ENCODE measurements at regions not wholly inside any gene's neighbourhood (a gene's known extent, or its start where the extent isn't known, plus 50 kb on each side); places are given as distances from the start of the nearest gene placed in this dataset.
"Not testable (repeated sequence)": the region's sequence is repeated elsewhere in the genome, so short reads cannot be mapped to it uniquely, and the experiment has no call there.

DNA sequence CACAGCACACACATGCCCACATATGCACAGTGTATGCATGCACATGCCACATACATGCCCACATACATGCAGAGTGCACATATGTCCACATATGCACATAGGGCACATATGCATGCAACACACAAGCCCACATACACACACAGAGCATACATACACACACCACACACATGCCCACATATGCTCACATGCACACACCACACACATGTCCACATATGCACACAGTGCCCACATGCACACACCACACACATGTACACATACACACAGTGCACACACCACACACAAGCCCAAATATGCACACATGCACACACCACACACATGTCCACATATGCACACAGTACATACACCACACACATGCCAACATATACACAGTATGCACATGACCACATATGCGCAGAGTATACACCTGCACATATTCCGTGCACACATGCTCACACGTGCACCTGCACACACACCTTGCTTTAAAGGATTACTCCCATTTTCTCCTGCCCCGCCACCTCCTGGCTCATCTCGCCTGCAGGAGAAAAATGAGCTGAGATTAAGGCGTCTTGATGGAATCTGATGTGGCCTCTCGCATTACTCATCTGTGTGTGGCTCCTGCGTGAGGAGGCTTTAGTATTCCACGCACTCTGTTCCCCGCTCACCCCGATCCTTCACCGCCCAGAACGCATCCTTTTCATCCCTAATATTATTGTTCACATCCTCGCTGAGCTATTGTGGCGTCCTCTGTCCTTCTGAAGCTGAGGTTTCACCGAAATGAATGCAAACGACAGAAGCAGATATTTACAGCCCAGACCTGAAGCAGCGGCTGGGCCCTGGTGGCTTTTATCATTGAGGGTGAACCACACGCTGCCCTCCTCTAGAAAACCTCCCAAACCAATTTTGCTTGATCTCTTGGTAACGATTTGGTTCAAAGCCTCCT, 182.7 kb downstream of the OLFM1 start:
- DNase-seq (ENCODE audit: low spot score in 2 of 2) (no peak), FAIRE-seq (no peak)

DNA sequence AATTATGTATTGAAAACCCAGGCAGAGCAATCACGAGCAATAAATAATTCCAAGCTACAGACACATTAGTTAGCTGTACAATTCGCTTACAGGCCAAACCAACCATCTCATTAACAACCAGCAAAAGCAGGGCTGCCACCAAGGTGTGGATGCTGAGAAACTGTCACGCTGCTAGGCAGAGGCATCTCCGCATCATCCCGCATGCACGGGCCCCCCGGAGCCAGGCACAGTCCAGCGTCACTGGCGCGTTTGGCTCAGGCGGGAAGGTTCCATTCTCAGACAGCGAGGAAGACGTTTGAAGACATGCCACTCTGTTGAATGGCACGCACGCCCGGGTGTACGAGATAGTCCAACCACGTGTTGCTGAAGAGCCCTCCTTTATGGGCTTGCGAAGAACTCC, 184.0 kb downstream of the OLFM1 start:
- DNase-seq (ENCODE audit: low spot score in 2 of 2) (no peak), FAIRE-seq (no peak)

DNA sequence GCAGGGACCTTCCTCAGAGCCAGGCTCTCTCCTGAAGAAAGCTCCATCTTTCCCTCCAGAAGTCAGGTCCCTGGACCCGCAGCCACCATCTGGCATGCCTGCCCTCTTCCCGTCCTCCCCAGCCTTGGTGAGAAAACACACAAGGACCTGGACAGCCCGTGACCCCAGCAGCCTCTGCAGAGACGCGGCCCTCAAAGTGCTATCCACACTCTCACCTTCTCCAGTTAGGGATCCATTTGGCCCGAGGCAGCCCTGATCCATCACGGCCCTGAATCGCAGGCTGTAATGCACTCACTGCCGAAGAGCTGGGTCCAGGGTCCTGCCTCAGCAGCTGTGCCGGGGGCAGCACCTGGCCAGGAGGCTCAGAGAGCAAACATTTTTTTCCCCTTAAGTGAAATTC, 185.1 kb downstream of the OLFM1 start:
- DNase-seq (ENCODE audit: low spot score in 2 of 2) (no peak), FAIRE-seq (no peak)

DNA sequence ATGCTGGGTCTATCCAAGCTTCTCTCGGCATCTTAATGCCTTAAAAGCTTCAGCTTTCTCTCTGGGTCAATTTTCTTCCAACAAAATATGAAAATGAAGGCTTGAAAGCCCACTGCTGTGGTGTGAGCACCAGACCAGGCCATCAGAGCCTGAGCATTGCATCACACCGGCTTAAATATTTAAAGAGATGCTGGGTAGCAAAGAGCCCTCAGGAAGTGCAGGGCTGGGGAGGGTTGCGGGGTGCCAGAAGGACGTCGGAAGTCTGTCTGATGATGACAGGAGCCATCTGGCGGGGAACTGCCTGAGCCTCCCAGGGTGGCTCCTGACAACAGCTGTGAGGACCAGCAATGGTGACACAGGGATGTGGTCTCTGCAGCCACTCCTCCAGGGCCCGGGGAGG, 185.5 kb downstream of the OLFM1 start:
- DNase-seq (ENCODE audit: low spot score in 2 of 2) (no peak), FAIRE-seq (no peak)

DNA sequence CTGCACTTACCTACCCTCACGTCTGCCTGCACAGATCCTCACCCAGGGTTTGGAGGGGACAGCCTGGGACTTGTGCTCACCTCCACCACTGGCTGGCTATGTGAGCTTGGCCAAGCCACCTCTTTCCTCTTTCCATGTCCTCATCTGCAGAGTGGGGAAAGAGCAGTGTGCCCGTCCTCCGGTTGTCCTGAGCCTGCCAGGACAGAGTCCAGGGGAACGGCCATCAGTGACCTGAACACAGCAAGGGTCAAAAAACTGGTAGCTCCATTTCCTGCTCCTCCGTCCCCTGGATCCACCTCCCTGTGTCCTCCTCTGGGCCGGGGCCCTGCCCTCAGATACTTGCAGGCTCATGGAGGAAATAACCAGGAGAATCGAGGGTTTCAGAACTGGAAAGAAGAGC, 187.7 kb downstream of the OLFM1 start:
- no peak for DNase-seq (ENCODE audit: low spot score in 2 of 2)
- no peak for FAIRE-seq

DNA sequence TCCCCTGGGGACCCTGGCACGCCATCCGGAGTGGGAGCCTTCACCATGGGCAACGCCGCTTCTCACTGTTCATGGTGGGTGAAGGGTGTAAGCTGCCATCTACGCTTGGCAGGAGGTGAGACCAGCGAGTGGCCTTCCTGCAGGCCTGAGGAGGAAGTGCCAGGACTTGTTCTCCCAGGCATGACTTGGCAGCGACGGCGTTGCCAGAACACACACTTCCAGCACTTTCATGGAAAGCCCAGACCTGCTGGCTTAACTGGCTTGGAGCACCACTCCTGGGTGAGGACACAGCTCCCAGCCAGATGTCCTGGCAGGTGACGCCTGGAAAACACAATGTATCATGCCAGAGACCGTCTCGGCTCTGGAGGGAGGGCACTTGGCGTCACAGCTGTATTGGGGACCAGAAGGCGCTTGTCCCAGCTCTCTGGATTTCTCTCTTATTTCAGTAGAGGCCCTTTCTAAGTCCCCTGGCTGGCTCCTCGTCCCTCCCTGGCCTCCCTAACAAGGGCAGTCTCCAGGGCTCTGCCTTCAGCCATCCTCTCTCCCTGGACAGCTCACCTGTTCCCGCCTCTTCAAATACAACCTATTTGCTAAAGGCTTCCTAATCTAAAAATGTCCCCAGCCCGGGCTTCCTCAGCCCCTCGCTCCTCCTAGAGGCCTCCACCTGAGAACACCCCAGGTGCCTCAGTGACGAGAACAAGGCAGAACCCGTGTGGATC, 188.3 kb downstream of the OLFM1 start:
- FAIRE-seq (no peak), DNase-seq (ENCODE audit: low spot score in 2 of 2) (peak; percentile 29 to 62)

DNA sequence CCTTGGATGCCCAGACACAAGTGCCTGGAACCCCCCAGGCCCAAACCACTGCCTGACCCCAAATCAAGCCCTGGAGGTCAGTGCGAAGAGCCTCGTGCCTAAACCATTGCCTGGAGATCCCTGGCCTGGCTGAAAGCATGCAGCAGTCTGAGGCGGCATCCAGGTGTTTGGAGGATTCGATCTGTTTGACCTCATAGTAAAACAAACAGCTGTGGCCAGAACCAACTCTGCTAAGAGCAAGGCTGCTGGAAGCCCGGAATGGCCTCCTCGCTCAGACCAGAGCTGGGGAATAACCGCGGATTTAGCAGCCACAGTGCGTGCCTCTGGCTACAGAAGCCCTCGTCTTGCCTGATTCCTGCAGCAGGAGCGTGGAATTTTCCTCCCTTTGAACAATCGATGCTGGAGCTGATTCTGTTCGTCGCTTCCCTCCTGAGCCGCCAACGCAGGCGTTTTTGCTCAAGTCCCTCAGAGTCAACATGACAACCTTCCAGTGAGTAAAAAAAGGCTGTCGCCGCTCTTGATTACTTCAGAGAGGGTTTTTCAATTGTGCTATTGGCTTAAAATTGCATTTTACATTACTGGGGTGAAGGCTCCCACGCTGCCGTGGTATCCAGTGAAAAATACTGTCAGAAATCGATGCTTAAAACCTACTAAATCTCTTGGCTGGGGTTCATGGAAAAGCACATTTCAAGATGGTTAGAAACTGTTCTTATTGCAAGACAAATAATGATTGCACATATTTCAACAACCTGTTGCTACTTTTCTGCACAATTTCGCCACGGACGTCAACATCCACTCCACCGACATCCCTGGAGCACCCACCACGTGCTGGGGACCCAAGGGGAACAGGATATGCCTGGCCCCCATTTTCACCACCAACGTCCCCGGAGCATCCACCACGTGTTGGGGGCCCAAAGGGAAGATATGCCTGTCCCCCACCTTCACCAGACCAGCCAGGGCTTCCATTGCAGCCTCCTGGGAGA, 190.0 kb downstream of the OLFM1 start:
- no peak for FAIRE-seq
- no peak for DNase-seq (ENCODE audit: low spot score in 2 of 2)

- no peak for DNase-seq (ENCODE audit: low spot score in 2 of 2)
- FAIRE-seq = no peak
These were observed 191.1 kb downstream of the OLFM1 start for GRCh38 chr9:135278586-135278985.

DNA sequence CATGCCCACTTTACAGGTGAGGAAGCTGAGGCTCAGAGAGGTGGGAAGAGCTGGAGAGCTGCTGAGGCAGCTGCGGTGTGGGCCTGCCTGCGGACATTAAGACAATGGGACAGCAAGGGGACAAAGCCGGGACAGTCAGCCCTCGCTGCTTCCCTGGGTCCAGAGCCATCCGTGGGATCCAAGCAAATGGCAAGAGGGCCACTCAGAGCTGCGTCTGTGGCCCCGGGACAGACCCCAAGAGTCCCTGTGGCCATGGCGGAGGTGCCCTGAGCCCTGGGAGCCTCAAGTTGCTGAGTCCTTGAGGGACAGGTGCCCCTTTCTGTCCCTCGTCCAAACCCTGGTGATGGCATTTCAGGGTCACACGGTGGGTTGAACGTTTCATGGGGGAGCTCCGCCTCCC, 191.9 kb downstream of the OLFM1 start:
- FAIRE-seq (no peak), DNase-seq (ENCODE audit: low spot score in 2 of 2) (no peak)

DNA sequence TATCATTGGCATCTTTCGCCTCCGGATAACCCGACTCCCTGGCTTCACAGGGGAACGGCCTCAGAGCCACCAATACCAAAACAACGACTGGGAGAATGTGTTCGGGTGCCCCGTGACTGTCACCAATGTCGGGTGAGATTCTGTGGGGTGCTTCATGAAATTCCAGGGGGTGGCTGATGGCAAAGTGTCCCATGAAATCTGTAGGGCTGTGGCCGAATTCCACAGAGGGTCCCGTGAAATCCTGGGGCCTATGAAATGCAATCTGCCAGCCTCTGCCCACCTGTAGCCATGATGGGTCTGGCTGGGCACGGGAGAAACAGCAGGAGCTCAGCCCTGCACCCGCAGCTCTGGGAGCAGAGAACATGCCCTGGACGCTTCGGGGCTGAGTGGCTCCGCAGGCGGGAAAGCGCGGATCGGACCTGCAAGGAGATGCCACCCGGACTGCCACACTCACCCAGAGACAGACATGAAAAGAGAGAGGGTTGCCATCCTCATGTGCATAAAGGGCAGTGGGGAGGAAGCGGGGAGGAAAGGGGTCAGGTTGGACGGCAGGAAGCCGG, 192.4 kb downstream of the OLFM1 start:
- no peak for FAIRE-seq
- DNase-seq (ENCODE audit: low spot score in 2 of 2) = no peak

DNA sequence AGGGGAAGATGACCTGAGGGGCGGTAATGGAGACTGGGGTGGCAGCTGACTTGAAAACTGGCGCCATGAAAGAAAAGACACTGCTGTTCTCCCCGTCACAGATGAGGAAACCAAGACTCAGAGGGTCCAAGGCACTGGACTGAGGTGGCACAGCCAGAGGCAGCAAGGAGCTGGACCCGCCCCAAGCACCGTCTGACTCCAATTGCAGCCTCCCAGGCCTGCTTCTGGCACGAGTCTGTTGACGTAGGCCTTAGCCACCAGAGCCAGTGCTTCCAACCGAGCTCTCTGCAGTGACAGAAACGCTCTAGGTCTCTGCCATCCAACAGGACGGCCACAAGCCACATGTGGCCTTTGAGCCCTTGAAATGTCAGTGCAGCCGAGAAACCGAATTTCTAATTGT, 193.2 kb downstream of the OLFM1 start:
- no peak for FAIRE-seq
- no peak for DNase-seq (ENCODE audit: low spot score in 2 of 2)

DNA sequence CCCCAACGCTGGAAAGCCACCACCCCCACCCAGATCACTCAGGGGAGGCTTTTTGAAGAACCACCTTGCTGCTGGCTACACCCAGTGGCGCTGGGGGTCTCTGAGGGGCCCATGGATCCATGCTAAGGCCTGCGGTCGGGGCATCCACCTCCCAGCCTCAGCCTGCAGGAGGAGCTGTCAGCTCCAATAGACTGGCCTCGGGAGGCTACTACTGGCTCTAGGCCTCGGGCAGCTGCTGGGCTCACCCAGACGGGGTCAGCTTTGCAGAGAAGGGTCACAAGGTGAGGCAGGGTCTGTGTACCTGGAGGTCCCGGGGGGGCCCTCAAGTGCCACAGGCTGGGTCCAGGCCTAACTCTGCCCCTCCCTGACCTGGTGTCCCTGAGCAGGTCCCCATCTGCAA, 193.7 kb downstream of the OLFM1 start:
- no peak for DNase-seq (ENCODE audit: low spot score in 2 of 2)
- FAIRE-seq = no peak

DNA sequence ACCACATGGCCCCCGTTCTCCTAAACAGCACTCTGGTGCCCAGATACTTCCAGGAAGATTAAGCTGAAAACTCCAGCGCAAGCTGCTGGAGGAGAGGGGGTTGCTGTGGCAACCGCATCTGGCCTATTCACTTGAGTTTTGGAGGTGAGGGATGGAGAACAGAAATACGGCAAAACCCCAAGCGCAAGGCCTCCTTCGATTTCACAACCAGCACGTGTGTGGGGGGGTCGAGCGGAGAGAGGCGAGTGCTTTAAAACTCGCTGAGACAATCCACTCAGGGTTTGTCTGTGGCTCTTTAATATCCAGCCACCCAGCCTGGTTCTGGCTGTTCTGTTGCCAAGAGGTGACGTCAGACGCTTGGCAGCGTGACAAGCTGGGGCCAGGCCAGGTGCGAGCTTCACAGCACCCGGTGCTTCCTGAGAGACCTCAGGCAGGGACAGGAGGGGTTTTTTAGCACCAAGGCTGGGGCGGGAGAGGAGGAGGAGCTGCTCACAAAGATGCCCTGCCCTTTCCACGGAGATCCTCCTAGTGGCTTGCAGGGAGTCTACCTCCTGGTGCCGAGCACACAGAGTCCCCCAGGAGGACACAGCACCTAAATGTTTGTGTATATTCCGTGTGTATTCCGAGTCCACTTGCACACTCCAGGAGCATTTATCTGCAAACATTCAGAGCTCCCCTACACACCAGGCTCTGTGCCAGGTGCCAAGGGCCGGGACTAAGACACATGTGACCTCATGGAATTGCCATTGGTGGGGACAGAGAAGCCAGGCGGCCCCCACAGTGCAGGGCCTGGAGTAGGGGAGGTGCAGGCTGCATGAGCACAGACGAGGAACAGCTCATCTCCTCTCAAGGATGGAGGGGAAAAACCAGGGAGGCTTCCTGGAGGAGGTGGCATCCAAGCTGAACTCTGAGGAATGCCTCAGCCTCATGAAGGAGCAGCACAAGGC, 194.6 kb downstream of the OLFM1 start:
- FAIRE-seq (no peak), DNase-seq (ENCODE audit: low spot score in 2 of 2) (peak; percentile 46 to 84)

DNA sequence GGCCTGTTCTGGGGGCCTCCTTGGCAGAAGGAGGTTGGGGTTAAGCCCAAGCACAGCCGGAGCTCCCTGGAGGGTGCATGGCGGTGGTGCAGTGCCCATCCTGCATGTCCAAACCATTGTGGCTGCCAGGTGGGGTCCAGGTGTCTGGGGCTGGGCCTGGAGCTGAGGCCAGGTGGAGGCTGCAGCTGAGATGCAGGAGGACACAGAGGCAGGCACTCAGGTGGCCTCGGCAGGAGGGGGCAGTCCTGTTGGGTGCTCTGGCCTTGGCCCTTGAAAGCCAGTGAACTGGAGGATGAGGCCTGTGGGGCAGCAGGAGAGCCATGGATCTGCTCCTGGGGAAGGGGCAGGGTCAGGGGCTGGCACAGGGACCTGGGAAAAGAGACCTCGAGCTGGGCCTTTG, 195.3 kb downstream of the OLFM1 start:
- FAIRE-seq (no peak), DNase-seq (ENCODE audit: low spot score in 2 of 2) (no peak)

GRCh38 chr9:135283671-135284070, 195.9 kb upstream of the PPP1R26 start:
- DNase-seq (ENCODE audit: low spot score in 2 of 2) (no peak), FAIRE-seq (no peak)

- no peak for DNase-seq (ENCODE audit: low spot score in 2 of 2)
These were observed 195.0 kb upstream of the PPP1R26 start for GRCh38 chr9:135284386-135285134.

DNA sequence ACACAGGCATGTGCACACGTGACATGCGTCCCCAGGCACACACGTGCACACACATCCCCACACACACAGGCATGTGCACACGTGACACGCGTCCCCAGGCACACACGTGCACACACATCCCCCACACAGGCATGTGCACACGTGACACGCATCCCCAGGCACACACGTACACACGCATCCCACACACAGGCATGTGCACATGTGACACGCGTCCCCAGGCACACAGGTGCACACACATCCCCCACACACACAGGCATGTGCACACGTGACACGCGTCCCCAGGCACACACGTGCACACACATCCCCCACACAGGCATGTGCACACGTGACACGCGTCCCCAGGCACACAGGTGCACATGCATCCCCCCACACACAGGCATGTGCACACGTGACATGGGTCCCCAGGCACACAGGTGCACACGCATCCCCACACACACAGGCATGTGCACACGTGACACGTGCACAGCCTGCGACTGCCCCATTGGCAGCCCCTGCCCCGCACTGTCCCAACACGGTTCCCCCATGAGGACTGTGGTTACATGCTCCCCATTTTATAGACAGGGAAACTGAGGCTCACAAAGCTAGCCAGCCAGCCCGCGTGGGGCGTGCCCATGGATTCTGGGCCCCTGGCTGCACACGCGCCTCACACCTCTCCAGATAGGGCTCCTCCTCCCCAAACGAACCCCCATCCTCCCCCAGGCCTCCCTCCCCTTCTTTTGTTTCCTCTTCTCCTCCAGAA, 193.2 kb upstream of the PPP1R26 start:
- not testable (repeated sequence) for DNase-seq (ENCODE audit: low spot score in 2 of 2); FAIRE-seq

More at GRCh38 chr9:135284386-135285134, 195.0 kb upstream of the PPP1R26 start:
- no peak for FAIRE-seq

GRCh38 chr9:135286961-135287360, 192.6 kb upstream of the PPP1R26 start:
- FAIRE-seq (no peak), DNase-seq (ENCODE audit: low spot score in 2 of 2) (no peak)
